Mesenteric fat pad (tissue), 1 donor: ENCODE measurements at regions not wholly inside any gene's neighbourhood (a gene's known extent, or its start where the extent isn't known, plus 50 kb on each side); places are given as distances from the start of the nearest gene placed in this dataset.

Experiments used
- DNase-seq: peaks from one replicate; pipeline ENCODE4 v3.0.0-alpha.2; 2020; ENCODE audit warnings: low spot score
- donor health status: DM: yes; HTN: yes; CAD: no.

- DNase-seq: no peak
Observed at GRCh38 chr2:15701341-15701907, 109.8 kb downstream of the DDX1 start.

GRCh38 chr2:15701991-15702390, 110.3 kb downstream of the DDX1 start:
- no peak for DNase-seq

- no peak for DNase-seq
Observed at GRCh38 chr2:15702452-15702851, 110.8 kb downstream of the DDX1 start.

- no peak for DNase-seq
Observed at GRCh38 chr2:15703365-15703869, 111.7 kb downstream of the DDX1 start.

GRCh38 chr2:15704086-15704787, 112.6 kb downstream of the DDX1 start:
- DNase-seq: no peak

GRCh38 chr2:15704788-15705115, 113.1 kb downstream of the DDX1 start:
- DNase-seq: no peak

GRCh38 chr2:15705310-15705709, 113.6 kb downstream of the DDX1 start:
- DNase-seq: no peak

GRCh38 chr2:15705839-15706386, 114.2 kb downstream of the DDX1 start:
- DNase-seq: no peak

- no peak for DNase-seq
Observed at GRCh38 chr2:15706424-15706823, 114.8 kb downstream of the DDX1 start.

- DNase-seq: no peak
Observed at GRCh38 chr2:15706986-15707632, 115.4 kb downstream of the DDX1 start.

- no peak for DNase-seq
Observed at GRCh38 chr2:15708161-15708560, 116.5 kb downstream of the DDX1 start.

- no peak for DNase-seq
Observed at GRCh38 chr2:15708865-15709820, 117.5 kb downstream of the DDX1 start.

GRCh38 chr2:15711126-15711860, 119.6 kb downstream of the DDX1 start:
- DNase-seq: no peak

GRCh38 chr2:15712551-15713342, 121.1 kb downstream of the DDX1 start:
- no peak for DNase-seq

- no peak for DNase-seq
Observed at GRCh38 chr2:15713475-15713874, 121.8 kb downstream of the DDX1 start.

- DNase-seq: no peak
Observed at GRCh38 chr2:15714002-15714401, 122.3 kb downstream of the DDX1 start.

GRCh38 chr2:15714609-15715008, 122.9 kb downstream of the DDX1 start:
- DNase-seq: no peak

- DNase-seq: no peak
Observed at GRCh38 chr2:15715596-15715995, 123.9 kb downstream of the DDX1 start.

GRCh38 chr2:15718103-15718943, 126.7 kb downstream of the DDX1 start:
- DNase-seq: no peak
